ENCODE measurements at regions not wholly inside any gene's neighbourhood (a gene's known extent, or its start where the extent isn't known, plus 50 kb on each side); places are given as distances from the start of the nearest gene placed in this dataset.
"Not testable (repeated sequence)": the region's sequence is repeated elsewhere in the genome, so short reads cannot be mapped to it uniquely, and the experiment has no call there.

DNA sequence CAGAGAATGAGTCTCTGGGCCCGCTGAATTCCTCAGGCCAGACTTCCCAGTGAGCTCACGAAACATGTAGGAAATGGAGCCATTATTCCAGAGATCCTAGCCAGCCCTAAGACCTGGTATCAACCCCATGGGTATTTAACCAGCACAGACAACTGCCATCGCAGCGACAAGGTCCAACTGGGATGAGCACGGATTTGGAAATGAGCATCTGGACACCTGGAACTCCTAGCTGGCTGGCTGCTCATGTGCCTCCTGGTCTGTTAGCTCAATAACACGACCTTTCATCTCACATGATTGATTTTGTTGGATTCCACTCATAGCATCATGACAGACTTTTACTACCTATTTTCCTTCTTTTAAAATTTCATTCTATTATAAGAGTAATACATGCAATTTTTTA lies 51.0 kb downstream of the POU3F3 start:
- DNase-seq = no peak

DNA sequence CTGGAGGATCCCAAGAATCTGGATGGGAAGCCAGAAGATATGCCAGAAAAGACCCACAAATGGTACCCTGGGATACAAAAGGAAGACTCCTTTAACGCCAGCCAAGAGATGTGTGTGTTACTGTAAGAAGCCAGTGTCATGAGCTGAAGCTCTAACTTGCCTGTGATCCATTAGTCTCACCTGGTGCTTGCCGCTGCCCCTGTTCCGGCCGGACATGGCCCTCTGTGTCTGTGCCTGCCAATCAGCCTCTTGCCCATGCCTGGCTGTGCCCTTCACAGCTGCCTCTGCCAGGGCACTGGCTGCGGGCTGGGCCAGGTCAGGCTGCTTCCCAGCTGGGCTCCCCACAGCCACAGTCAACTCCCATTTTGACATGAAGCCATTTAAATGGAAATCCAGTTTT lies 55.4 kb downstream of the POU3F3 start:
- no peak for DNase-seq

DNA sequence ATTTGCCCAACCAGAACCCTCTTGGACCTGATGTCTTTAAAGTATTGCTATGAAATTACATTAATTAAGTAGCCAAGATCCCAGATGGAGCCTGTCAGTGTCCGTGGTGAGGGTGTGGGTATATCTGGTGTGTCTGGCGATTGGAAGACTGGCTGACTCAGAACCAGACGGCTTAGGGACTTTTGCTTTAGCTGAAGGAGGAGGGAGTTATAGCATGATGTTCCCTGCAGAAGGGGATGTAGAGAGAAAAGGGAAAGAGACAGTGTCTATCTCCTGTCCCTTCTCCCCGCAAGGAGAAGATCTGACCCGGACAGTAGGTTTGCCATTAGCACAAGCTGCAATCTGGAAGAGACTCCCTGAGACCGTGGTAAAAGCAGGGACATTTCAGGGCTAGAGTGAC lies 60.6 kb downstream of the POU3F3 start:
- no peak for DNase-seq

DNA sequence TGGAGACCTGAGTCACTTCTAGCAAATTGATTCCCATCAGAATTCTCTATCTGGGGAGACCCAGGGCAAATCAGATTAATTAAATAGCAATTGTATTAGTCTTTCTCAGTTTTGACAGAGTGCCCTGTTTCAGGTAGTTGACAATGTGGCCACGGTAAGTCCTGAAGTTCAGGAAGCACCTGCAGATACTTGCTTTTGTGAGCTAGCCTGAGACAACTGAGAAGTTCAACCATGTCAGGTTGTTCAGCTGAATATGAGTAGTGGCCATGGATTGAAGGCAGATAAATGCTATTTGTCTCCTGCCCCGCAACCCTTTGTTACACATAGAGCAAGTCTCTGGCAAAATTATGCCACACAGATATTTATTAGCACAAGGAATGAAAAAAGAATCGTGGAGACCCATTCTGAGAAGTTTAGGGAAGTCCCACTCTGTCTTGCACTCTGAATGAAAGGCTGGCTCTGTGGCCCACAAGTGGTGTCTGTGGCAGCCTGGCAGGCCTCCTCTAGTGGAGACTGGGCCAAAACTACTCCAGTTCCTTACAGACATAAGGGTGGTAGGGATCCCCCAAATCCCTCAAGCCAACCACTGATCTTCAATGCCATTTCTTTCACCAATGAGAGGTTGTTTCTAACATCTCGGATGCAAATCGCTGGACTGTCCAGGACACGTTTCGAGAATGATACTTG lies 61.3 kb downstream of the POU3F3 start:
- no peak for DNase-seq

DNA sequence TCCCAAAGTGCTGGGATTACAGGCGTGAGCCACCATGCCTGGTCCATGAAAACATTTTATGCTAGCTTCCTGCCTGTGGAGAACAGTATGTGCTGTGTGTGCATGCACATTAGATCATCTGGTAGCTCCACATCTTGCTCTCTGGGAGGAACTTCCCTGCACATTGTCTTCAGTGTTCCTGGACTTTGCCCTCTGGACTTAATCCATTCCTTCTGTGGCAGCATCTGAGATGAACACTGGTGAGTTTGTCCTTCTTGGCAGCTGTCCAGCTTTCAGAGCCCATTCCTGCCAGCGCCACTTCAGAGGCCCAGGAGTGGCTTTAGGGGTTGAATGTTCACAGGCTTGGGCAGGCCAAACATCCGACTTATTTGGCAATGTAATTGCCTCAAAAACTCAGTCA lies 65.2 kb downstream of the POU3F3 start:
- DNase-seq = no peak

DNA sequence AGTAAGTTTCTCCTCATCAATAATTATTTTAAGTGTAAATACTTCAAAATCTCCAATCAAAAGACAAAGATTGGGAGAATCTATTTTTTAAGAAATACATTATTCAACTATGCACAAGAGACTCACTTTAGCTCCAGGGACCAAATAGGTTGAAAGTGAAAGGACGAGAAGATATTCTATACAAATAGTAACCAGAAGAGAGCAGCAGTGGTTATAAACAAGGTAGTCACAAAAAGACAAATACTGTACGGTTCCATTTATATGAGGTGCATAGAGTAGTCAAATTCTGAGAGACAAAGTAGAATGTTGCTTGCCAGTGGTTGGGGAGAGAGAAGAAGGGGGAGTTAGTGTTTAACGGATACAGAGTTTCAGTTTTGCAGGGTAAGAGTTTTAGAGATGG lies 69.8 kb downstream of the POU3F3 start:
- no peak for DNase-seq

DNA sequence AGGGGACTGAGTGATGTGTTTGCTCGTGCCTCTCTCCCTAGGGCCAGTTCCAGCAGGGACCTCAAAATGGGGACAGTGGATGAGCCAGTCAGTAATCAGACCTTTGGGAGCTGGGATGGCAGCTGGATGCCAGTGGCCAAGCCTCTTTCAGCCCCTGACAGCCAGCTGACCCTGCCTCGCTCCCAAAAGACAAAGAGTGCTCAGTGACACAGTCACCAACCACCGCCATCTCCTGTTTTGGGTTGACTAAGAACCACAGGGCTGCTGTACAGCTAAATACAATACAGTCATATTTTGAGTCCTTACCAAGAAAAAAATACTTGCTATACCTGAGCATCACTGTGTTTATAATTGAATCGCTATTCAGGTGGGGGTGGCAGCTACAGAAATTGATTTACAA lies 75.7 kb downstream of the POU3F3 start:
- DNase-seq = no peak

DNA sequence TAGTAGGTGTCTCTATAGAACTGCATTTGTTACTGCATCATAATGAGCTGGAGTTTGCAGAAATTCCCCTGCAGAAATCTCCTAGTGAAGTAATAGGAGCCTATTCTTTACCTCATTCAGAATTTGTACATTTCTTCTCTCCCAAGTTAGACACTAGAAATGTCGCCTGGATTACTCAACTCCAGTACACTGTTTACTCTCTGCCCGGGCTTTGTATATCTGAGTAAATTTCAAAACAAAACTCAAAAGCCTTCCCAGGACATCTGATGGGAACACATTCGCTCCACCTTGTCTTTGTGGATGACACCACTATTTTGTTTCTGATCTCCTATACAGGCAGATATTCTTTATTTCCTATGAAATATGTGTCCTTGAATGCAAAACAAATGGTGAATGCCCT lies 76.8 kb downstream of the POU3F3 start:
- no peak for DNase-seq

DNA sequence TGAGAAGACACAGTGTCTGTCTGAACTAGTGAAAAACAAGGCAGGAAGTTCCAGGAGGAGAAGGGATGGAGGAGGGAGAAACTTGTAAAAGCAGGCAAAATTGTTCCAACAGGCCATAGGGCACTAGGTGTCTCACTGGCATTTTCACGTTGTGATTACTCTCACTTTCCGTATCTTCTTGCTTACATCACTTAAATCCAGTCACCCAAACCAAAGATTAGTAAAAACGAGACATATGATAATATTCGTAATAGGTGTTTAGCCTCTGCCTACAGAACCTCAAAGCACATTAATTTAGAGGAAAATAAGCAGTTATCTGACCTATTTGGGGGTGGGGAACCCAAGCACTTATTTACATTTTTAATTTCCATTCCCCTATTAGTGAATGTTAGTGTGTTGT lies 78.3 kb downstream of the POU3F3 start:
- no peak for DNase-seq

DNA sequence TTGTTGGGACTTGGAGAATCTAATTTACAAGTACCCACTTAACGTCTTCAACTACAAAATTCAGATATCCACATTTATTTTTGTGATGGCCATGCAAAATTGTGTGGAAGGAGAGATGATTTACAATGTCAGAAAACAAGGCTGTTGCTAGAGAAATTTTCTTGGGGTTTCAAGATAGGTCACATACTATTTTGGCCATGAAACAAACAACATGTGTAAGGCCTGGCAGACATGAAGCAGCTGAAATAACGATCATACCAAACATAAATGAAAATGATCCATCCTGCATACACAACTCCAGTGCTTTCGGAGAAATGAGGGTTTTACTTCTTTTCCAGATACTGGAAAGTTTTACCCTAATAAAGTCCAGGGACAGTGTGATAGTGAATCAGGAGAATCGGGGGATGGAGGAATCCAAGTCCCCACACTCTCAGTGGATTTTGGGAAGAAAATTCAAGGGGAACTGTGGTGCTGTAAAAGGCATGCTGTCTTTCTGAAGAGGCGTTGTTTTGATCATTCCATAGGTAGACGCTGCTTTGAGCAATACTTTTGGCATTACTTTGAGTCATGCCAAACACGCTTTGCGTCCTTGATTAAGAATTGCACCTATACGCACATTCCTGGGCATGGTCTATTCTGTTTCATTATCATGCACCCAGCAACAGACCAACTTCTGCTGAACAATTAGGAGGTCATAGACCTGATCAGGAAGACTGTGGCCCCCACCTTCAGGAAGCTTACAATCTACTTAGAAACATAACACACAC lies 79.4 kb downstream of the POU3F3 start:
- no peak for DNase-seq

DNA sequence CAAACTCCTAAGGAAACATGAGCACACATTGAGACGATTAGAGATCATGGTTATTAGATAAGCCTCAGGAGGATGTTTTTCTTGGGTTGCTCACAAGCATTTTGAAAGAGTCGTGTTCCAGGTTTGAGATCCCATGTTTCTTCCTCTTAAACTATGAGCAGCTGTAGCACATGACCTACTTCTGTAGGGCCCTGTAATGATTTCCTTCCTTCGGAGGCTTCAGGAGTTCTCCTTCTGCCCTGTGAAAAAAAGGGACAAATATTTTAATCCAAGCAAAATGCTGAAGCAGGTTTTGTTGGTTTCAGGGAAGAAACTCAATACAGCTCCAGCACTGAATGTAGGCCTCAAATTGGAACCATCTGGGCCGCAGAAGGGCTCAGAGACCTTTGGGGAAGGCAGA lies 82.6 kb downstream of the POU3F3 start:
- no peak for DNase-seq

DNA sequence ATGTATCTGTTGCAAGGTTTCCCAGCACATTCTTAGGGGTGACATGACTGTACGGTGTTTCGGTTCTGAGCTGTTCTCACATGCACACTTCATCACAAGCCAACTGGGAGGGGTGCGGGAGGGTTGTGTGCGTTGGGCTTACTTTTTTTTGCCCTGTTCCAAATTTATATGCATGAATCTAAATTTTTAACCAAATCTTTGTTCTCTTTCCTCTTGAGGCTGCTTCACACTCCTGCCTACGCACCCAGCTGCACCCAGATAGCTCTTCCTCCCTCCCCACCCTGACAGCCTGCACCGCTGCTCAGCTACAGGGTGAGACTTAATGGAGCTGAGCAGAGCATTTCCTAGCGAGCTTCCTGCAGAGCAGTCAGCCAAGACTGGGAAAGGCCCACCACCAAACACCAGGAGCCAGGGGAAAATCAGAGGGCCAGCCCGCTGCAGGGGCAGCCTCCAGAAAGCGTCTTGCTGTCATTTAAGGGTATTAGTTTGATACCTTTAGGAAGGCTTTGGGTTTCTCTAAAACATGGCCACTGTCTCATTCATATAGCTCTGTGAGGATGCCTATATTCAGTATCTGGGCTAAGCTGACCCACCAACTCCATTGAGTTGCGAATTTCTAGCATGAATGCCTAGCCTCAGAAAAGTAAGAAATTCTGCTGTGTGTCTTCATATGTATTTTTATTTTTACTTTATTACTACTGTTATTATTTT lies 84.5 kb downstream of the POU3F3 start:
- no peak for DNase-seq

DNA sequence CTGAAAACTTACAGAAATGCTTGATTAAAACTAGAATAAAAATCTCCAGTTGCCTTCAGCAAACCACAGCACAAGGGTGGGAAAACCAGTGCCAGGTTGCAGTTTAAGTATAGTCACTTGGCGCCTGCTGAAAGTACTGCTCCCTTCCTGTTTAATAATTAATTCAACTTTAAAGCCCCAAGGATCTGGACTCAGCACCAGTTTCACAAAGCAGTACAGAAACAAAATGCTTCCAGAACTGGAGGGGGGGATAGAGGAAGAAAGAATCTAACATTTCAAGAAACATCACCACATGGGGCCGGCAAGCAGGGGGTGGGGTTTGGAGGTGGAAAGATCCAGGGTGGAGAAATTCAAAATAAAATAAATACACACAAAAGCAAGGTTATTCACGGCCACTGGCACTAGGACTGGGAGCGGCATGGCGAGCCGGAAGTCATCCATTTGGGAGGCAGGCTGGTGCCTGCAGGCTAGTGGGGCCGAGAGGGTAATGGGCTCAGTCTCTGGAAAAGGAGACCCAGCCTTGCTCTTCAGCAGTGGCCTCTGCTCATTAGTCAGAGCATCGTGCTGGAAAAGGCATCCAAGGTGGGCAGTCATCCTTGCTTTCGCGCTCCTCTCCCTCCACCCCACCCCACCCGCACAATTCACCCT lies 85.8 kb downstream of the POU3F3 start:
- no peak for DNase-seq

DNA sequence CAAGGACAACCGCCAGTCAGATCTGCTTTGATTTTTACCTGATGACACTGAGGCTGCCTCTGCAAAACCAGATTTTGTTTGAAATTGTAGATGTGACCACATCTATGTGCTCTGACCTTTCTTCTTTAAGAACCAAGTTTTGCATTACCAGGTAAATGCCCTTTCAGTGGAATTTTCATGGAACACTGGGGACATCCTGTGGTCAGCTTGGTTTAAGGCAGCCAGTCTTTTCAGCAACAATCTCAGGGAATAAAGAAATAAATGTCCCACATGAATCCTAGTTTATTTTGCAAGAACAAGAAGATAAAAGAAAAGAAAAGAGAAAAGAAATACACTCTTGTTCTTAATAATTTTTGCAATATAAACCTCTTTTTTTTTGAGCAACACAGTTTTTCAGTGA lies 90.6 kb downstream of the POU3F3 start:
- DNase-seq = no peak

DNA sequence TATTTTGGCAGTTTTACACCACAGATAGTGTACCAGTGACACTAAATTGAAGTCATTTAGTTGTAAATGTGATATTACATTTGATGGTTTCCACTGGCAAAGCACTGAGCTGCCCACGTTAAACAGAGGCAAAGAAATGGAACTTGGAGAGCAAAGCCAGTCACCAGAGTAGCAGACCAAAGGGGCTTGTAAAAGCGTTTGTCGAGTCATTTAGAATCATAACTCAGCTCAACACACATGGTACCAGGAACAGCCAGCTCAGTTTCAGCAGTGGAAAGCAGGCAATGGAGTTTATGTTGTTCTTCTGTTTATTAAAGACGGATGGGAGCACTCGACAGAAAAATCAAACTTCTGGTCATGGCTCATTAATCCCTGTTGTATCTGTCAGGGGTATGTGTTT lies 91.2 kb downstream of the POU3F3 start:
- DNase-seq = no peak

DNA sequence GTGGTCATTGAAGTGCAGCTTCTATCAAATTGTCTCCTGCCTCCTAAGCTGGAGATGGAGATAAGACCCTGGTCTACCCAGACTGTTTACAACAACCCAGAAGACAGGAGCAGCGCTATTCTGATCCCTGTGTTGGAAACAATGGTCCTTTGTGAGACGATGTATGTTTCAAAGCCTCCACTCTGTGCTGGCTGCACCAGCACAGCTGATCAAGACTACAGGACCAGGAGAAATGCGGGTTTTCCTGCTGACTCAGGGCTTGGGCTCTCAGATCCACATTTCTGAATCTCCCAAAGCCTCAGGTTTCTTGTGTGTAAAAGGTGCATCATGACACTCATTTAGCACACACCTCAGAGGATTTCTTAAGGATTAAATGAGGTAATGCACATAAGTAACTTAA lies 92.0 kb downstream of the POU3F3 start:
- DNase-seq = no peak

DNA sequence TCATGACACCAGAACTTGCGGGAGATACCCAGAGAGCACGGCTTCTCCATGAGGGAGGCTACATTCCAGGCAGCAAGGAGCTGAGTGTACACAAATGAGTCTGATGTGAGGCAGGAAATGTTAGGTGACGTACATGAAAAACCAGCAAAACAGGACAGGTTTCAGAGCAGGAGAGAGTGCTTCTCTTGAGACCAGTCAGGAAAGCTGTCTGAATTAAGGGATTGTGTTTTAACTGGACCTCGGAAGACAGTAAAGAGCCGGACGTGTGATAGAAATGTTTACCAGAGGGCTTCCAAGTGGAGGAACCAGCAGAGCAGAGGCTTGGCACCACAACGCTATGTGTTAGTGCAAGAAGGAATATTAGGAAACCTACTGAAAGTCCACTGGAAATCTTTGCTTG lies 90.4 kb upstream of the MRPS9 start:
- DNase-seq = not testable (repeated sequence)

DNA sequence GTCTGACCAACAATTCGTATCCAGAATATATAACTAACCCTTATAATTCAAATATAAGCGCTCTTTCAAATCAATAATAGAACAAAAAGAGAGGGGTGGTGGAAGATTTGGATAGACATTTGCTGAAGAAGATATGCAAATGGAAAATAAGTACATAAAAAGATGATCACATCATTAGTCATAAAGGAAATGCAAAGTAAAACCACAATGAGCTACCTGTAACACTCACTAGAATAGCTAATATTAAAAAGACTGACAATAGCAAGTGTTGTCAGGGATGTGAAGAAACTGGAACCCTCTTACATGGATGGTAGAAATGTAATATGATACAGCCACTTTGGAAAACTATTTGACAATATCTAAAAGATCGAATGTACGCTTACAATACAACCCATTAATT lies 84.9 kb upstream of the MRPS9 start:
- no peak for DNase-seq

DNA sequence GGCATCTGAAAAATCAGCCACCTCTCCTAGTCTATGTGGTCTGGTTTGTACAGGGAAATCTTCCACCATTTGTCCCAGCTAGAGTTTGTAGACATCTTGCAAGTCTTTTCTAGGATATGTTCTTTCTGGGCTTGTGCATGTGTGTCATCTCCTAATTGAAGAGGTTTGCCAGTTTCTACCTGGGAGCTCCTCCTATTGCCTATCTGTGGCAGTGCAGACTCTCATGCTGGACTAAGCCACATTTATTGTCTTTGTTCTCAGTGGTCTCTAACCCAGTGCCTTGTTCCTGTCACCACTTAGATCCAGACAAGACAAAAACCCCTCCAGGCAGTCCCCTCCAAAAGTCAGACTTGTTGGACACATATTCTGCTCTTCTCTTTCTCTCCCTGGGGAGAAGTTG lies 72.0 kb upstream of the MRPS9 start:
- DNase-seq = no peak

DNA sequence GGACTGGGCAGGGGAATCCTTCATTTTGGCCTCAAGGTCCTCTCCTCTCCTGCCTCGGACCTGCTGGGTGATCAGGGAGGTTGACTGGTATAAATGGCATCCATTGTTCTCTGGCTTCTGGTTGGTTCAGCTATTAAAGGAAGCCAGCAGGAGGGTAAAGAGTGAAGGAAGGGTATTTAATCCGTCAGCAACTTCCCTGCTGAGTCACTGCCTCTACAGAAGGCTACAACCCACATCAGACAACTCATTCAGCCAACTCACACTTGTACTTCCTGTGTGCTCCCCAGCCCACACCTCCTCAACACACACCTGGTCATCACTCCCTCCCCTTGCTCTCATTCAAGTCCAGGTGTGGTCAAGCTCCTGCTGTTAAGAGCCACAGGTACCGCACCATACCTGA lies 68.3 kb upstream of the MRPS9 start:
- DNase-seq = no peak

DNA sequence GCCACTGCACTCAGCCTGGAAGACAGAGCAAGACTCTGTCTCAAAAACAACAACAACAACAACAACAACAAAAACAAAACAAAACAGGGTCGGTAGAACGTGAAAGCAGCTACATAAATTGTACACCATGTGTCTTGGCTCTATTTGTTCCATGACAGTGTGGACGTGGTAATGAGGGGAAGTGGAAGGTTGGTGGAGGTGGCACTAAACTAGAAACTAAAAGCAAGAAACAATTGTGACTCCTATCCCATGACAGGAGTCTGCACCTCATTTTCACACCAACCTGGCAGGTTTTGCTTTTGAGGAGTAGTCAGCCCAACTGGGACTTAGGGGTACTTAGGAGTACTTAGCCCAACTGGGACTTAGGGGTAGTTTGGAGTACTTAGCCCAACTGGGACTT lies 62.5 kb upstream of the MRPS9 start:
- DNase-seq = peak; percentile 5

DNA sequence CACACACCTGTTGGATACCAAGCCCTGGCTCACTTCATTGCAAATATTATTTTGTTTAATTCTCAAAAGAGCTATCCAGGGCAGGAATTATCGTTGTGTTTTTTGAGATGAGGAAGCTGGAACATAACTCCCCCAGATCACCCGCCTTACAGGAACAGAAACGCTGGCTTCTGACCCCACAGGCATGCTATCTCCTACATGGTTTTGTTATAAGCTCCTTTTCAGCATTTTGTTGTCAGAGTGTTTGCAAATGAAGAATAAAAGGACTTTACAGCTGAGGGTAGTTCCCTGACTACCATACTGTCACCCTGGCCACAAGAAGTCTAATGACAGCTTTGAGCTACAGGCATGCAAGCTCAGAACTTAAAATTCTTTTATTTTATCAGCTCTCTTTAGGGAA lies 62.0 kb upstream of the MRPS9 start:
- peak; percentile 9 for DNase-seq

DNA sequence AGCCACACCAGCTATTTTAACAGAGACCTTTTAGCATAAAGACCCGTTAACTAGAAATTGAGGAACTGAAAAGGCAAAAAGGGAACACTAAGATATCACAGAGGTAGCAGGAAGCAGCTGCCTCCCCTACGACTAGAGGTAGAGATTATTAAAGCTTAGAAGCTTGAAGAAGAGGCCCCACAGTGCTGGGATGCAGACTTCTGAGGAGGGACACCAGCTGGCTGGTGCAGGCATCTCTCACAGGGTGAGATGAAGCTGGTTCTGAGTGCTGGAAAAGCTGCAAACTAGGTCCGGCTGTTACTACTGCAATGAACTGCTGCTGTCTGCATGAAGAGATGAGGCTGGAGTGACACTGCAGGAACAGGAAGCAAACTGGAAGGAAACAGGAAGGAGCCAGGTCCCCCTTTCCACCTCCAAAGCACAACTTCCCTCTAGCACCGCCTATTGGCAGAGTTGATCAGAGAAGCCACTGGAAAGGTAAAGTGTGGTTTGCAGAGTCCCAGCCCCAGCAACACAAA lies 61.2 kb upstream of the MRPS9 start:
- DNase-seq = peak; percentile 15

DNA sequence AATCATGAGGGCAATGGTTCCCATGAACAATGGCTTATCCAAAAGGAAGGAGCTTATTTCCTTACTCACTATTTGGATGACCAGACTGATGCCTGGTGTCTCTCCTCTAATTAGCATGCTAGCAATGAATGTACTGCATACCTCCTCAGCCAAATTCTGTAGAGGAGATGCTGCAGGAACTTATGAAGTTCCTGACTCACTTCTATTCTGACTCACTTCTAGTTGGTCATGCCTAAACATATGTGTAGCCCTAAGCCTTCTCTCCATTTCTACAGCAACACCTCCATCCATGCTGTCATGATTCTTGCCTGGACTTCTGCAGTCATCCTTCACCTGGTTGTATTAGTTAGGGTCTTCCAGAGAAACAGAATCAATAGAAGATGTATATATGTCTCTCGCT lies 59.9 kb upstream of the MRPS9 start:
- DNase-seq = no peak
